ENCODE measurements at regions not wholly inside any gene's neighbourhood (a gene's known extent, or its start where the extent isn't known, plus 50 kb on each side); places are given as distances from the start of the nearest gene placed in this dataset.

GRCh38 chr5:88984040-88984439, 101.1 kb upstream of the MEF2C start:
- no peak overlapping the region for H3K4me3 ChIP-seq (ENCODE audit: control insufficient read depth, low read depth, low read length)
- TF ChIP-seq, protein P1, sequence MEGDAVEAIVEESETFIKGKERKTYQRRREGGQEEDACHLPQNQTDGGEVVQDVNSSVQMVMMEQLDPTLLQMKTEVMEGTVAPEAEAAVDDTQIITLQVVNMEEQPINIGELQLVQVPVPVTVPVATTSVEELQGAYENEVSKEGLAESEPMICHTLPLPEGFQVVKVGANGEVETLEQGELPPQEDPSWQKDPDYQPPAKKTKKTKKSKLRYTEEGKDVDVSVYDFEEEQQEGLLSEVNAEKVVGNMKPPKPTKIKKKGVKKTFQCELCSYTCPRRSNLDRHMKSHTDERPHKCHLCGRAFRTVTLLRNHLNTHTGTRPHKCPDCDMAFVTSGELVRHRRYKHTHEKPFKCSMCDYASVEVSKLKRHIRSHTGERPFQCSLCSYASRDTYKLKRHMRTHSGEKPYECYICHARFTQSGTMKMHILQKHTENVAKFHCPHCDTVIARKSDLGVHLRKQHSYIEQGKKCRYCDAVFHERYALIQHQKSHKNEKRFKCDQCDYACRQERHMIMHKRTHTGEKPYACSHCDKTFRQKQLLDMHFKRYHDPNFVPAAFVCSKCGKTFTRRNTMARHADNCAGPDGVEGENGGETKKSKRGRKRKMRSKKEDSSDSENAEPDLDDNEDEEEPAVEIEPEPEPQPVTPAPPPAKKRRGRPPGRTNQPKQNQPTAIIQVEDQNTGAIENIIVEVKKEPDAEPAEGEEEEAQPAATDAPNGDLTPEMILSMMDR (IDR thresholded peaks at IDR 0.05; ENCODE audit: control insufficient read depth, insufficient read depth, low read depth, low read length, missing control alignments) = no peak
- no peak for DNase-seq (ENCODE audit: low read depth)

DNA sequence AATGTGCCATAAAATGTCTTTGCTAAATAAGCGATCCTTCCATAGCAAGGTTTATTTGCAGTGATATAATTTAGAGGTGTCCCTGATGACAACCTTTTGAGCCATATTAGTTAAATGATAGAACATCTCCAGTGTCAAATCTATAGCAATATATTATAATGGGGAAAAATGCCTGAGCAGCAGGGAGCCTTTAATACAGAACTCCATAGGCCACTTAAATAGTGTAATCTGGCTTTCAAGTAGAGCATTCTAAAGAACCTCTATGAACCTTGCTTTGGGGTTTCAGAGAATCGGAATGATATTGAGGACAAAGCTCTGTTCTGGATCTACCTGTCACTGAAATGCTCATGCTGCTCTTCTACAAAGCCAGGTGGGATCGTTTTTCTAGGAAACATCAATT, 96.7 kb upstream of the MEF2C start:
- no peak for DNase-seq (ENCODE audit: low read depth)
- TF ChIP-seq, protein P1 (IDR thresholded peaks at IDR 0.05; ENCODE audit: control insufficient read depth, insufficient read depth, low read depth, low read length, missing control alignments) = no peak

GRCh38 chr5:88979244-88979643, 96.3 kb upstream of the MEF2C start:
- TF ChIP-seq, protein P1 (IDR thresholded peaks at IDR 0.05; ENCODE audit: control insufficient read depth, insufficient read depth, low read depth, low read length, missing control alignments) = no peak
- DNase-seq (ENCODE audit: low read depth) = peak; percentile 11
- H3K4me3 ChIP-seq (ENCODE audit: control insufficient read depth, low read depth, low read length) = no peak overlapping the region

More for the DNA sequence above, 96.7 kb upstream of the MEF2C start:
- no peak overlapping the region for H3K4me3 ChIP-seq (ENCODE audit: control insufficient read depth, low read depth, low read length)

- TF ChIP-seq, protein P1 (IDR thresholded peaks at IDR 0.05; ENCODE audit: control insufficient read depth, insufficient read depth, low read depth, low read length, missing control alignments) = no peak
- DNase-seq (ENCODE audit: low read depth) = no peak
- no peak overlapping the region for H3K4me3 ChIP-seq (ENCODE audit: control insufficient read depth, low read depth, low read length)
Observed at GRCh38 chr5:88976914-88977313, 93.9 kb upstream of the MEF2C start.

- H3K4me3 ChIP-seq (ENCODE audit: control insufficient read depth, low read depth, low read length) = no peak overlapping the region
- DNase-seq (ENCODE audit: low read depth) = no peak
- TF ChIP-seq, protein P1 (IDR thresholded peaks at IDR 0.05; ENCODE audit: control insufficient read depth, insufficient read depth, low read depth, low read length, missing control alignments) = no peak
Observed at GRCh38 chr5:88967633-88968585, 84.9 kb upstream of the MEF2C start.

DNA sequence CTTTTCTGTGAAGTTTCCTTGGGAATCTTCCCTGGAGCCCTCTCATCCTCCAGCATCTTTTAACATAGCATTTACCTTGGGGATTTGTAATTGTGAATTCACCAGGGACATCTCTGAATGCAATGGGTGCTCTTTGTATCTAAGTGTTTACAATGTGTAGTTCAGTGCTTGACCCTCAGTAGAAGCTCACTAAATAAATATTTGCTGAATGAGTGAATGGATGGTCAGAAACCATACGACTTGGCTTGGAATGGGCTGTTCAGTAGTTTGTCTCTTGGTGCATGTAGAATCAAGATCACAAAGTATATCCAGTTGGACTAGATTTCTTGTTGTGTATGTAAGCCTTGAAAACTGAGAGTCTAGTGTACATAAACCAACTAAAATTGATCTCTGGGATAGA, 81.8 kb upstream of the MEF2C start:
- TF ChIP-seq, protein P1 (IDR thresholded peaks at IDR 0.05; ENCODE audit: control insufficient read depth, insufficient read depth, low read depth, low read length, missing control alignments) = no peak

More for the DNA sequence above, 81.8 kb upstream of the MEF2C start:
- DNase-seq (ENCODE audit: low read depth) = no peak
- H3K4me3 ChIP-seq (ENCODE audit: control insufficient read depth, low read depth, low read length) = no peak overlapping the region

All from AG09309 (cell line).